Liver (tissue), 8 donors: ENCODE measurements at regions not wholly inside any gene's neighbourhood (a gene's known extent, or its start where the extent isn't known, plus 50 kb on each side); places are given as distances from the start of the nearest gene placed in this dataset.

Source experiments
- DNase-seq: peaks from one replicate; pipeline ENCODE4 v3.0.0-alpha.2; 2017; ENCODE audit warnings: low spot score
- H3K27ac ChIP-seq, 2 donors: one replicate each; pipeline ENCODE4 v1.7.0; 2013; ENCODE audit warnings: inconsistent platforms in 2 of 2, low read length in 2 of 2, control low read depth in 1 of 2, low read depth in 1 of 2, mild to moderate bottlenecking in 1 of 2
- H3K27me3 ChIP-seq, 4 donors: one replicate each; pipeline versions ENCODE4 v1.6.1 to v1.7.0; 2013; ENCODE audit warnings: low read length in 3 of 4, inconsistent platforms in 1 of 4, mild to moderate bottlenecking in 1 of 4, moderate library complexity in 1 of 4; ENCODE audit not compliant: control insufficient read depth in 4 of 4, insufficient read depth in 4 of 4
- H3K36me3 ChIP-seq, 4 donors: one replicate each; pipeline versions ENCODE4 v1.6.1 to v1.7.0; 2013; ENCODE audit warnings: low read length in 3 of 4, mild to moderate bottlenecking in 3 of 4, low read depth in 1 of 4, moderate library complexity in 1 of 4; ENCODE audit not compliant: control insufficient read depth in 4 of 4, insufficient read depth in 3 of 4
- H3K4me1 ChIP-seq, 4 donors: one replicate each; pipeline versions ENCODE4 v1.6.1 to v1.7.0; 2013; ENCODE audit warnings: low read length in 3 of 4, mild to moderate bottlenecking in 3 of 4, moderate library complexity in 1 of 4; ENCODE audit not compliant: control insufficient read depth in 4 of 4, insufficient read depth in 4 of 4
- H3K4me3 ChIP-seq, 3 donors: one replicate each; pipeline versions ENCODE4 v1.6.1 to v1.7.0; 2013; ENCODE audit warnings: low read length in 3 of 3, control low read depth in 1 of 3, low read depth in 1 of 3, mild to moderate bottlenecking in 1 of 3
- H3K9ac ChIP-seq, 2 donors: one replicate each; pipeline ENCODE4 v1.7.0; 2013; ENCODE audit warnings: low read length in 2 of 2, mild to moderate bottlenecking in 2 of 2, moderate library complexity in 2 of 2, control low read depth in 1 of 2, low read depth in 1 of 2
- H3K9me3 ChIP-seq, 4 donors: one replicate each; pipeline versions ENCODE4 v1.6.1 to v1.7.0; 2013; ENCODE audit warnings: low read length in 3 of 4; ENCODE audit not compliant: control insufficient read depth in 4 of 4
- EGR1 ChIP-seq, 2 donors: IDR thresholded peaks; 2 replicates each; pipeline ENCODE4 v1.6.1; 2016 to 2018; ENCODE audit warnings: antibody characterized with exemption in 2 of 2, low read depth in 2 of 2
- FOXA1 ChIP-seq: IDR thresholded peaks from 2 replicates; pipeline ENCODE4 v1.6.1; 2016; ENCODE audit warnings: antibody characterized with exemption
- FOXA2 ChIP-seq: IDR thresholded peaks from 2 replicates; pipeline ENCODE4 v1.6.1; 2016; ENCODE audit warnings: antibody characterized with exemption
- GABPA ChIP-seq, 2 donors: IDR thresholded peaks in 1 of 2; conservative IDR thresholded peaks in 1 of 2; 2 replicates each; pipeline ENCODE4 v1.6.1; 2016; ENCODE audit warnings: antibody characterized with exemption in 2 of 2, mild to moderate bottlenecking in 1 of 2, moderate library complexity in 1 of 2
- HNF4A ChIP-seq, 2 donors: conservative IDR thresholded peaks; 2 replicates each; pipeline ENCODE4 v1.6.1; 2016; ENCODE audit warnings: antibody characterized with exemption in 2 of 2, mild to moderate bottlenecking in 2 of 2
- HNF4G ChIP-seq: IDR thresholded peaks from 2 replicates; pipeline ENCODE4 v1.6.1; 2016; ENCODE audit warnings: antibody characterized with exemption
- JUND ChIP-seq, 2 donors: IDR thresholded peaks; 2 replicates each; pipeline ENCODE4 v1.6.1; 2016; ENCODE audit warnings: antibody characterized with exemption in 2 of 2
- MAX ChIP-seq: IDR thresholded peaks from 2 replicates; pipeline ENCODE4 v1.6.1; 2016; ENCODE audit warnings: antibody characterized with exemption
- NR2F2 ChIP-seq: IDR thresholded peaks from 2 replicates; pipeline ENCODE4 v1.6.1; 2016; ENCODE audit warnings: antibody characterized with exemption
- RAD21 ChIP-seq, 2 donors: IDR thresholded peaks; 2 replicates each; pipeline ENCODE4 v1.6.1; 2016; ENCODE audit warnings: antibody characterized with exemption in 2 of 2, mild to moderate bottlenecking in 2 of 2
- RXRA ChIP-seq, 2 donors: IDR thresholded peaks; 2 replicates each; pipeline ENCODE4 v1.6.1; 2017 to 2018; ENCODE audit warnings: antibody characterized with exemption in 2 of 2, mild to moderate bottlenecking in 1 of 2
- SP1 ChIP-seq: IDR thresholded peaks from 2 replicates; pipeline ENCODE4 v1.6.1; 2018; ENCODE audit warnings: antibody characterized with exemption, mild to moderate bottlenecking
- TAF1 ChIP-seq: conservative IDR thresholded peaks from 2 replicates; pipeline ENCODE4 v1.6.1; 2016; ENCODE audit warnings: antibody characterized with exemption, mild to moderate bottlenecking
- YY1 ChIP-seq: IDR thresholded peaks from 2 replicates; pipeline ENCODE4 v1.6.1; 2016; ENCODE audit warnings: antibody characterized with exemption, mild to moderate bottlenecking
- WGBS: extraction: QIAGEN DNeasy Blood & Tissue Kit; methylation state at CpG from one replicate; pipeline ENCODE4 v1.1.7; 2013; 5-methylcytosine and 5-hydroxymethylcytosine counted together
- TF ChIP-seq, protein P1 (sequence below): IDR thresholded peaks from 2 replicates; pipeline ENCODE4 v1.6.1; 2016; ENCODE audit warnings: antibody characterized with exemption
- TF ChIP-seq, protein P2 (sequence below): fragments of 150-350 bp; IDR thresholded peaks from 2 replicates; pipeline ENCODE4 v1.5.1; 2017; ENCODE audit warnings: improper control_type of control experiment, low read depth, low read length; ENCODE audit not compliant: missing input control
- TF ChIP-seq, protein P3 (sequence below): IDR thresholded peaks from 2 replicates; pipeline ENCODE4 v1.6.1; 2016; ENCODE audit warnings: antibody characterized with exemption, mild to moderate bottlenecking
- TF ChIP-seq, protein P4 (sequence below): IDR thresholded peaks from 2 replicates; pipeline ENCODE4 v1.6.1; 2016; ENCODE audit warnings: antibody characterized with exemption
- donor health status: healthy.
- donor health status: healthy.
- donor health status: healthy.
- donor health status: healthy.
- donor health status: healthy.

GRCh38 chr16:85453194-85453678 is 159.9 kb upstream of the GSE1 start:
- no peak overlapping the region for H3K9ac ChIP-seq
- no peak overlapping the region for H3K27ac ChIP-seq
- DNase-seq, result no peak
- 82% methylated on average over 14 of the region's 14 CpGs for WGBS
- no peaks in the 10 kb centered on the region for H3K27me3 ChIP-seq
- peaks cover 9 to 17% (median 15%) of the 10 kb centered on the region in 4 donors for H3K4me1 ChIP-seq
- no peaks in the 10 kb centered on the region for H3K9me3 ChIP-seq
- TF ChIP-seq JUND (IDR thresholded peaks at IDR 0.05) (no peak), RAD21 (IDR thresholded peaks at IDR 0.05) (no peak), HNF4G (no peak), RXRA (IDR thresholded peaks at IDR 0.05) (no peak), NR2F2 (no peak), MAX (no peak), FOXA1 (no peak), HNF4A (conservative IDR thresholded peaks at IDR 0.05) (no peak), FOXA2 (no peak), YY1 (no peak), GABPA (IDR thresholded peaks at IDR 0.05 in 1 of 2, conservative IDR thresholded peaks at IDR 0.05 in 1 of 2) (no peak), SP1 (no peak), EGR1 (IDR thresholded peaks at IDR 0.05; ENCODE audit: low read depth in 2 of 2) (no peak)
- TF ChIP-seq, protein P1, sequence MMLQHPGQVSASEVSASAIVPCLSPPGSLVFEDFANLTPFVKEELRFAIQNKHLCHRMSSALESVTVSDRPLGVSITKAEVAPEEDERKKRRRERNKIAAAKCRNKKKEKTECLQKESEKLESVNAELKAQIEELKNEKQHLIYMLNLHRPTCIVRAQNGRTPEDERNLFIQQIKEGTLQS, result no peak
- TF ChIP-seq, protein P2, sequence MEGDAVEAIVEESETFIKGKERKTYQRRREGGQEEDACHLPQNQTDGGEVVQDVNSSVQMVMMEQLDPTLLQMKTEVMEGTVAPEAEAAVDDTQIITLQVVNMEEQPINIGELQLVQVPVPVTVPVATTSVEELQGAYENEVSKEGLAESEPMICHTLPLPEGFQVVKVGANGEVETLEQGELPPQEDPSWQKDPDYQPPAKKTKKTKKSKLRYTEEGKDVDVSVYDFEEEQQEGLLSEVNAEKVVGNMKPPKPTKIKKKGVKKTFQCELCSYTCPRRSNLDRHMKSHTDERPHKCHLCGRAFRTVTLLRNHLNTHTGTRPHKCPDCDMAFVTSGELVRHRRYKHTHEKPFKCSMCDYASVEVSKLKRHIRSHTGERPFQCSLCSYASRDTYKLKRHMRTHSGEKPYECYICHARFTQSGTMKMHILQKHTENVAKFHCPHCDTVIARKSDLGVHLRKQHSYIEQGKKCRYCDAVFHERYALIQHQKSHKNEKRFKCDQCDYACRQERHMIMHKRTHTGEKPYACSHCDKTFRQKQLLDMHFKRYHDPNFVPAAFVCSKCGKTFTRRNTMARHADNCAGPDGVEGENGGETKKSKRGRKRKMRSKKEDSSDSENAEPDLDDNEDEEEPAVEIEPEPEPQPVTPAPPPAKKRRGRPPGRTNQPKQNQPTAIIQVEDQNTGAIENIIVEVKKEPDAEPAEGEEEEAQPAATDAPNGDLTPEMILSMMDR, result no peak
- TF ChIP-seq, protein P3, sequence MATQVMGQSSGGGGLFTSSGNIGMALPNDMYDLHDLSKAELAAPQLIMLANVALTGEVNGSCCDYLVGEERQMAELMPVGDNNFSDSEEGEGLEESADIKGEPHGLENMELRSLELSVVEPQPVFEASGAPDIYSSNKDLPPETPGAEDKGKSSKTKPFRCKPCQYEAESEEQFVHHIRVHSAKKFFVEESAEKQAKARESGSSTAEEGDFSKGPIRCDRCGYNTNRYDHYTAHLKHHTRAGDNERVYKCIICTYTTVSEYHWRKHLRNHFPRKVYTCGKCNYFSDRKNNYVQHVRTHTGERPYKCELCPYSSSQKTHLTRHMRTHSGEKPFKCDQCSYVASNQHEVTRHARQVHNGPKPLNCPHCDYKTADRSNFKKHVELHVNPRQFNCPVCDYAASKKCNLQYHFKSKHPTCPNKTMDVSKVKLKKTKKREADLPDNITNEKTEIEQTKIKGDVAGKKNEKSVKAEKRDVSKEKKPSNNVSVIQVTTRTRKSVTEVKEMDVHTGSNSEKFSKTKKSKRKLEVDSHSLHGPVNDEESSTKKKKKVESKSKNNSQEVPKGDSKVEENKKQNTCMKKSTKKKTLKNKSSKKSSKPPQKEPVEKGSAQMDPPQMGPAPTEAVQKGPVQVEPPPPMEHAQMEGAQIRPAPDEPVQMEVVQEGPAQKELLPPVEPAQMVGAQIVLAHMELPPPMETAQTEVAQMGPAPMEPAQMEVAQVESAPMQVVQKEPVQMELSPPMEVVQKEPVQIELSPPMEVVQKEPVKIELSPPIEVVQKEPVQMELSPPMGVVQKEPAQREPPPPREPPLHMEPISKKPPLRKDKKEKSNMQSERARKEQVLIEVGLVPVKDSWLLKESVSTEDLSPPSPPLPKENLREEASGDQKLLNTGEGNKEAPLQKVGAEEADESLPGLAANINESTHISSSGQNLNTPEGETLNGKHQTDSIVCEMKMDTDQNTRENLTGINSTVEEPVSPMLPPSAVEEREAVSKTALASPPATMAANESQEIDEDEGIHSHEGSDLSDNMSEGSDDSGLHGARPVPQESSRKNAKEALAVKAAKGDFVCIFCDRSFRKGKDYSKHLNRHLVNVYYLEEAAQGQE, result no peak
- TF ChIP-seq, protein P4, sequence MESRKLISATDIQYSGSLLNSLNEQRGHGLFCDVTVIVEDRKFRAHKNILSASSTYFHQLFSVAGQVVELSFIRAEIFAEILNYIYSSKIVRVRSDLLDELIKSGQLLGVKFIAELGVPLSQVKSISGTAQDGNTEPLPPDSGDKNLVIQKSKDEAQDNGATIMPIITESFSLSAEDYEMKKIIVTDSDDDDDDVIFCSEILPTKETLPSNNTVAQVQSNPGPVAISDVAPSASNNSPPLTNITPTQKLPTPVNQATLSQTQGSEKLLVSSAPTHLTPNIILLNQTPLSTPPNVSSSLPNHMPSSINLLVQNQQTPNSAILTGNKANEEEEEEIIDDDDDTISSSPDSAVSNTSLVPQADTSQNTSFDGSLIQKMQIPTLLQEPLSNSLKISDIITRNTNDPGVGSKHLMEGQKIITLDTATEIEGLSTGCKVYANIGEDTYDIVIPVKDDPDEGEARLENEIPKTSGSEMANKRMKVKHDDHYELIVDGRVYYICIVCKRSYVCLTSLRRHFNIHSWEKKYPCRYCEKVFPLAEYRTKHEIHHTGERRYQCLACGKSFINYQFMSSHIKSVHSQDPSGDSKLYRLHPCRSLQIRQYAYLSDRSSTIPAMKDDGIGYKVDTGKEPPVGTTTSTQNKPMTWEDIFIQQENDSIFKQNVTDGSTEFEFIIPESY, result no peak
- no peak overlapping the region for H3K4me3 ChIP-seq
- no peaks in the 10 kb centered on the region for H3K36me3 ChIP-seq

DNA sequence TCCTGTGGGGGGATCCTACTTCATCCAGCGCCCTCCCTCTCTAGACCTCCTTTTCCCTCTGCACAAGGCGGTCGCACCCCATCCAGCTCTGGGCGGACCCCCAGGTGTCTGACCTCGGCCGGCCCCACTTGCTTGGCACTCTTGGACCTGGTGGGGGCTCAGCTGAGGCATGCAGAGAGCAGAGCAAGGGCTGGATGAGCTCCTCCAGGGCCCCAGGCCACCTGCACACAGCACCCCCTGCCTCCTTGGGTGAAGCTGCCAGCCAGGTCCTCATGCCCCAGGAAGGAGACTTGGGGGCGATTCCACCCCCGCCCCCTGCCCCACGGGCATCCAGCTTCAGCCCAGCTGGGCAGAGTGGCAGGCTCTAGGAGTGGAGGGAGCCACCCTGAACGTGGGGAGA is 159.4 kb upstream of the GSE1 start:
- H3K27me3 ChIP-seq, result no peaks in the 10 kb centered on the region
- peaks cover 4 to 12% (median 10%) of the 10 kb centered on the region in 4 donors for H3K4me1 ChIP-seq
- H3K4me3 ChIP-seq, result no peak overlapping the region
- H3K9me3 ChIP-seq, result no peaks in the 10 kb centered on the region
- H3K36me3 ChIP-seq, result no peaks in the 10 kb centered on the region
- H3K9ac ChIP-seq, result no peak overlapping the region
- no peak for TF ChIP-seq FOXA1
- no peak for TF ChIP-seq JUND (IDR thresholded peaks at IDR 0.05)
- TF ChIP-seq, protein P2, result no peak
- TF ChIP-seq RXRA (IDR thresholded peaks at IDR 0.05), result no peak
- TF ChIP-seq HNF4A (conservative IDR thresholded peaks at IDR 0.05), result no peak
- no peak for TF ChIP-seq FOXA2
- no peak for TF ChIP-seq RAD21 (IDR thresholded peaks at IDR 0.05)
- no peak for TF ChIP-seq EGR1 (IDR thresholded peaks at IDR 0.05; ENCODE audit: low read depth in 2 of 2)
- TF ChIP-seq, protein P1, result no peak
- TF ChIP-seq TAF1, result no peak
- no peak for TF ChIP-seq MAX
- DNase-seq, result no peak
- WGBS, result 84% methylated on average over 10 of the region's 10 CpGs
- H3K27ac ChIP-seq, result no peak overlapping the region
